ENCODE measurements at regions not wholly inside any gene's neighbourhood (a gene's known extent, or its start where the extent isn't known, plus 50 kb on each side); places are given as distances from the start of the nearest gene placed in this dataset.

GRCh38 chr14:84253326-84253725 lies 1276.6 kb upstream of the FLRT2 start:
- in situ Hi-C loops (cut with MboI; ENCODE audit: low sequenced_read_pairs, unreplicated experiment) = no loop called here
- no peak for TF ChIP-seq CTCF (IDR thresholded peaks at IDR 0.05; ENCODE audit: borderline replicate concordance, control extremely low read depth, extremely low read depth, insufficient read depth, missing control alignments)
- no peak for DNase-seq (ENCODE audit: low spot score)

GRCh38 chr14:84254290-84254689 lies 1275.7 kb upstream of the FLRT2 start:
- in situ Hi-C loops (cut with MboI; ENCODE audit: low sequenced_read_pairs, unreplicated experiment) = no loop called here
- no peak for DNase-seq (ENCODE audit: low spot score)
- no peak for TF ChIP-seq CTCF (IDR thresholded peaks at IDR 0.05; ENCODE audit: borderline replicate concordance, control extremely low read depth, extremely low read depth, insufficient read depth, missing control alignments)

GRCh38 chr14:84262932-84263331 lies 1267.0 kb upstream of the FLRT2 start:
- in situ Hi-C loops (cut with MboI; ENCODE audit: low sequenced_read_pairs, unreplicated experiment) = no loop called here
- no peak for TF ChIP-seq CTCF (IDR thresholded peaks at IDR 0.05; ENCODE audit: borderline replicate concordance, control extremely low read depth, extremely low read depth, insufficient read depth, missing control alignments)
- DNase-seq (ENCODE audit: low spot score) = no peak

- no peak for DNase-seq (ENCODE audit: low spot score)
- in situ Hi-C loops (cut with MboI; ENCODE audit: low sequenced_read_pairs, unreplicated experiment) = no loop called here
These were observed 1257.6 kb upstream of the FLRT2 start for GRCh38 chr14:84272290-84272721.

GRCh38 chr14:84273181-84273580 lies 1256.8 kb upstream of the FLRT2 start:
- no peak for TF ChIP-seq CTCF (IDR thresholded peaks at IDR 0.05; ENCODE audit: borderline replicate concordance, control extremely low read depth, extremely low read depth, insufficient read depth, missing control alignments)
- in situ Hi-C loops (cut with MboI; ENCODE audit: low sequenced_read_pairs, unreplicated experiment) = no loop called here
- DNase-seq (ENCODE audit: low spot score) = no peak

More at GRCh38 chr14:84272290-84272721, 1257.6 kb upstream of the FLRT2 start:
- no peak for TF ChIP-seq CTCF (IDR thresholded peaks at IDR 0.05; ENCODE audit: borderline replicate concordance, control extremely low read depth, extremely low read depth, insufficient read depth, missing control alignments)

GRCh38 chr14:84282618-84283017 lies 1247.3 kb upstream of the FLRT2 start:
- TF ChIP-seq CTCF (IDR thresholded peaks at IDR 0.05; ENCODE audit: borderline replicate concordance, control extremely low read depth, extremely low read depth, insufficient read depth, missing control alignments) = no peak
- in situ Hi-C loops (cut with MboI; ENCODE audit: low sequenced_read_pairs, unreplicated experiment) = no loop called here
- no peak for DNase-seq (ENCODE audit: low spot score)

GRCh38 chr14:84288781-84289180 lies 1241.2 kb upstream of the FLRT2 start:
- no peak for TF ChIP-seq CTCF (IDR thresholded peaks at IDR 0.05; ENCODE audit: borderline replicate concordance, control extremely low read depth, extremely low read depth, insufficient read depth, missing control alignments)
- no peak for DNase-seq (ENCODE audit: low spot score)
- in situ Hi-C loops (cut with MboI; ENCODE audit: low sequenced_read_pairs, unreplicated experiment) = no loop called here

Data from GM13976 (cell line).